ENCODE measurements at regions not wholly inside any gene's neighbourhood (a gene's known extent, or its start where the extent isn't known, plus 50 kb on each side); places are given as distances from the start of the nearest gene placed in this dataset.

GRCh38 chr5:164256954-164257353 lies 751.5 kb downstream of the MAT2B start:
- intact Hi-C loops (cut with DNase I), result no loop called here
- H3K9me3 ChIP-seq (replicated peaks in 1 of 3), result no peaks in the 10 kb centered on the region
- DNase-seq, result no peak
- no peaks in the 10 kb centered on the region for H3K36me3 ChIP-seq (replicated peaks in 1 of 2)
- H3K4me3 ChIP-seq, result no peak overlapping the region
- no peaks in the 10 kb centered on the region for H3K27me3 ChIP-seq
- no peak overlapping the region for H3K27ac ChIP-seq
- 78 to 95% (median 84%) methylated on average over 2 of the region's 2 CpGs for WGBS, 4 donors
- TF ChIP-seq POLR2A (IDR thresholded peaks at IDR 0.05) (no peak), CTCF (IDR thresholded peaks at IDR 0.05) (no peak)
- H3K4me1 ChIP-seq (replicated peaks in 1 of 2), result no peaks in the 10 kb centered on the region

GRCh38 chr5:164265566-164265965 lies 760.1 kb downstream of the MAT2B start:
- Histone ChIP-seq H3K4me1 (replicated peaks in 1 of 2) (no peaks in the 10 kb centered on the region), H3K4me3 (no peak overlapping the region), H3K9me3 (replicated peaks in 1 of 3) (no peaks in the 10 kb centered on the region), H3K27me3 (no peaks in the 10 kb centered on the region), H3K36me3 (replicated peaks in 1 of 2) (no peaks in the 10 kb centered on the region), H3K27ac (no peak overlapping the region)
- DNase-seq, result no peak
- WGBS, 4 donors, result 40 to 45% (median 42%) methylated on average over 1 of the region's 1 CpG
- intact Hi-C loops (cut with DNase I), result no loop called here
- no peak for TF ChIP-seq POLR2A (IDR thresholded peaks at IDR 0.05)
- no peak for TF ChIP-seq CTCF (IDR thresholded peaks at IDR 0.05)

- no peak overlapping the region for H3K27ac ChIP-seq
- intact Hi-C loops (cut with DNase I), result no loop called here
- no peaks in the 10 kb centered on the region for H3K9me3 ChIP-seq (replicated peaks in 1 of 3)
- H3K36me3 ChIP-seq (replicated peaks in 1 of 2), result no peaks in the 10 kb centered on the region
- no peaks in the 10 kb centered on the region for H3K4me1 ChIP-seq (replicated peaks in 1 of 2)
- no peak for DNase-seq
- 72 to 83% (median 77%) methylated on average over 2 of the region's 2 CpGs for WGBS, 4 donors
- H3K27me3 ChIP-seq, result no peaks in the 10 kb centered on the region
- no peak for TF ChIP-seq POLR2A (IDR thresholded peaks at IDR 0.05)
- TF ChIP-seq CTCF (IDR thresholded peaks at IDR 0.05), result no peak
- H3K4me3 ChIP-seq, result no peak overlapping the region
These were observed 761.2 kb downstream of the MAT2B start for GRCh38 chr5:164266571-164266970.

- Histone ChIP-seq H3K9me3 (replicated peaks in 1 of 3) (no peaks in the 10 kb centered on the region), H3K27ac (no peak overlapping the region), H3K27me3 (no peaks in the 10 kb centered on the region), H3K4me1 (replicated peaks in 1 of 2) (no peaks in the 10 kb centered on the region), H3K4me3 (no peak overlapping the region), H3K36me3 (replicated peaks in 1 of 2) (no peaks in the 10 kb centered on the region)
- intact Hi-C loops (cut with DNase I), result no loop called here
- TF ChIP-seq POLR2A (IDR thresholded peaks at IDR 0.05), result no peak
- WGBS, 4 donors, result 22 to 44% (median 34%) methylated on average over 2 of the region's 2 CpGs
- DNase-seq, result no peak
These were observed 772.3 kb downstream of the MAT2B start for GRCh38 chr5:164277720-164278119.

- WGBS, 4 donors, result 33 to 41% (median 38%) methylated on average over 1 of the region's 1 CpG
- no peak overlapping the region for H3K27ac ChIP-seq
- TF ChIP-seq CTCF (IDR thresholded peaks at IDR 0.05) (no peak), POLR2A (IDR thresholded peaks at IDR 0.05) (no peak)
- no peaks in the 10 kb centered on the region for H3K9me3 ChIP-seq (replicated peaks in 1 of 3)
- H3K36me3 ChIP-seq (replicated peaks in 1 of 2), result no peaks in the 10 kb centered on the region
- H3K27me3 ChIP-seq, result no peaks in the 10 kb centered on the region
- H3K4me3 ChIP-seq, result no peak overlapping the region
- intact Hi-C loops (cut with DNase I), result no loop called here
- DNase-seq, result no peak
- no peaks in the 10 kb centered on the region for H3K4me1 ChIP-seq (replicated peaks in 1 of 2)
These were observed 784.1 kb downstream of the MAT2B start for GRCh38 chr5:164289526-164289925.
